BLaER1 treated with 17β-estradiol and CSF1 and Interleukin-3, amounts not matched to agents 10 nM and 100 nM (cell line): ENCODE measurements at regions not wholly inside any gene's neighbourhood (a gene's known extent, or its start where the extent isn't known, plus 50 kb on each side); places are given as distances from the start of the nearest gene placed in this dataset.

Source experiments
- H3K27ac ChIP-seq, 11 experiments: shearing (Covaris generic); formaldehyde crosslinking; 2 replicates each; pipeline ENCODE4 v1.8.1; 2022
- H3K27me3 ChIP-seq, 11 experiments: shearing (Covaris generic); formaldehyde crosslinking; 2 replicates each; pipeline ENCODE4 v1.8.1; 2022
- H3K36me3 ChIP-seq, 11 experiments: shearing (Covaris generic); formaldehyde crosslinking; 2 replicates each; pipeline ENCODE4 v1.8.1; 2022
- H3K4me1 ChIP-seq, 10 experiments: shearing (Covaris generic); formaldehyde crosslinking; 2 replicates each; pipeline ENCODE4 v1.8.1; 2022
- H3K4me2 ChIP-seq, 11 experiments: shearing (Covaris generic); formaldehyde crosslinking; 2 replicates each; pipeline ENCODE4 v1.8.1; 2022
- H3K4me3 ChIP-seq, 10 experiments: shearing (Covaris generic); formaldehyde crosslinking; 2 replicates each; pipeline ENCODE4 v1.8.1; 2022
- H3K9ac ChIP-seq, 11 experiments: shearing (Covaris generic); formaldehyde crosslinking; 2 replicates each; pipeline ENCODE4 v1.8.1; 2022
- H3K9me3 ChIP-seq, 11 experiments: shearing (Covaris generic); formaldehyde crosslinking; replicated peaks in 1 of 11; 2 replicates each; pipeline ENCODE4 v1.8.1; 2022
- H4K20me1 ChIP-seq, 11 experiments: shearing (Covaris generic); formaldehyde crosslinking; 2 replicates each; pipeline ENCODE4 v1.8.1; 2022
- Cebpa-rat ChIP-seq, 11 experiments: shearing (Covaris generic); IDR thresholded peaks; 2 replicates each; pipeline ENCODE4 v1.8.1; 2022

GRCh38 chr9:13491493-13492424 is 212.3 kb upstream of the MPDZ start:
- TF ChIP-seq Cebpa-rat (IDR thresholded peaks at IDR 0.05) = no peak
- H3K36me3 ChIP-seq = no peaks in the 10 kb centered on the region
- no peaks in the 10 kb centered on the region for H4K20me1 ChIP-seq
- H3K9ac ChIP-seq = no peak overlapping the region
- H3K4me2 ChIP-seq = no peak overlapping the region
- H3K27ac ChIP-seq = no peak overlapping the region
- peaks cover 0 to 5% (median 0%) of the 10 kb centered on the region in 11 experiments; a peak in 1 of 22 replicates for H3K9me3 ChIP-seq
- H3K27me3 ChIP-seq = no peaks in the 10 kb centered on the region
- no peaks in the 10 kb centered on the region for H3K4me1 ChIP-seq
- no peak overlapping the region for H3K4me3 ChIP-seq

GRCh38 chr9:13491138-13491492 is 211.6 kb upstream of the MPDZ start:
- Histone ChIP-seq H3K36me3 (no peaks in the 10 kb centered on the region), H3K4me3 (no peak overlapping the region)

GRCh38 chr9:13487936-13488335 is 208.4 kb upstream of the MPDZ start:
- TF ChIP-seq Cebpa-rat (IDR thresholded peaks at IDR 0.05) = no peak

More at GRCh38 chr9:13491138-13491492, 211.6 kb upstream of the MPDZ start:
- no peak for TF ChIP-seq Cebpa-rat (IDR thresholded peaks at IDR 0.05)
- H3K27ac ChIP-seq = no peak overlapping the region
- H4K20me1 ChIP-seq = no peaks in the 10 kb centered on the region
- no peak overlapping the region for H3K4me2 ChIP-seq
- no peak overlapping the region for H3K9ac ChIP-seq
- H3K9me3 ChIP-seq = peaks cover 0 to 5% (median 0%) of the 10 kb centered on the region in 11 experiments; a peak in 1 of 22 replicates
- no peaks in the 10 kb centered on the region for H3K27me3 ChIP-seq
- no peaks in the 10 kb centered on the region for H3K4me1 ChIP-seq

DNA sequence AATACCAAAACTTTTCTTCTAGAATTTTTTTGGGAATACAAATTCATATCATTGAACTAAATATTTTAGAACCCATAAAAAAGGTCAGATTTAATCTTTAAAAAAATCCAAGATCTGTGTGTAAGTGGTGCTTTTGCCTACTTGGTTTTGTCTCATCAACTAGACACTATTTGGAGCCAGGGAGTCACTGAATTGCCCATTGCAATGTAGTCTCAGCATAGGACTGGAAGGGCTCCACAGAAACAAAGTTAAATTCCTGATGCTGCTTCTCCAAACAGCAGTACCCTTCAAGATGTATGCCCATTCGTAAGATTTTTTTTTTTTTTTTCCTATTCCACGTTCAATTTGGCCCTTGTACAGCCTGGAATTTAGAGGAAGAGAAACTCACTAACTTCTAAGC is 208.0 kb upstream of the MPDZ start:
- Histone ChIP-seq H3K9me3 (no peaks in the 10 kb centered on the region), H3K4me3 (no peak overlapping the region), H3K9ac (no peak overlapping the region), H3K27ac (no peak overlapping the region), H4K20me1 (no peaks in the 10 kb centered on the region), H3K4me2 (no peak overlapping the region), H3K36me3 (no peaks in the 10 kb centered on the region), H3K27me3 (no peaks in the 10 kb centered on the region), H3K4me1 (peaks cover 0 to 3% (median 0%) of the 10 kb centered on the region in 10 experiments; a peak in 4 of 20 replicates)
- no peak for TF ChIP-seq Cebpa-rat (IDR thresholded peaks at IDR 0.05)

More at GRCh38 chr9:13487936-13488335, 208.4 kb upstream of the MPDZ start:
- Histone ChIP-seq H3K9me3 (no peaks in the 10 kb centered on the region), H3K27ac (no peak overlapping the region), H4K20me1 (no peaks in the 10 kb centered on the region), H3K36me3 (no peaks in the 10 kb centered on the region), H3K9ac (no peak overlapping the region), H3K4me2 (no peak overlapping the region), H3K4me3 (no peak overlapping the region), H3K4me1 (no peaks in the 10 kb centered on the region), H3K27me3 (no peaks in the 10 kb centered on the region)

DNA sequence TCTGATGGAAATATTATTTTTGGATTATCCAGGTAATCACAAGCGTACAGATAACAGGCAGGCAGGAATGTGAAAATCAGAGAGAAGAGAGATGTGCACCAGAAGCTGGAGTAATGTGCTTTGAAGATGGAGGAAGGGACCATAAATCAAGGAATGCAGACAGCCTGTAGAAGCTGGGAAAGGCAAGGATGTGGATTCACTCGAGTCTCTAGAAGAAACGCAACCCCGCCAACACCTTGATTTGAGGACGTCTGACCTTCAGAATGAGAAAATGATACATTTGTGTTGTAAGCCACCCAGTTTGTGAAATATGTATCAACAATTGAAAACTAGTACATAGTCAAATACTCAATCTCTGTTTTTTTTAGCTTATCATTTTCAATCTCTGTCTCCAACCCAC is 207.6 kb upstream of the MPDZ start:
- no peak overlapping the region for H3K27ac ChIP-seq
- no peak for TF ChIP-seq Cebpa-rat (IDR thresholded peaks at IDR 0.05)
- H4K20me1 ChIP-seq = no peaks in the 10 kb centered on the region
- no peaks in the 10 kb centered on the region for H3K36me3 ChIP-seq
- no peaks in the 10 kb centered on the region for H3K27me3 ChIP-seq
- H3K9me3 ChIP-seq = no peaks in the 10 kb centered on the region
- no peak overlapping the region for H3K4me2 ChIP-seq
- peaks cover 0 to 7% (median 0%) of the 10 kb centered on the region in 10 experiments; a peak in 5 of 20 replicates for H3K4me1 ChIP-seq
- H3K4me3 ChIP-seq = no peak overlapping the region
- H3K9ac ChIP-seq = no peak overlapping the region

- peak in 2 of 11 experiments; percentile 9 to 15; a peak in 1 of 22 replicates for TF ChIP-seq Cebpa-rat (IDR thresholded peaks at IDR 0.05)
- H3K9ac ChIP-seq = no peak overlapping the region
- no peaks in the 10 kb centered on the region for H3K36me3 ChIP-seq
- no peaks in the 10 kb centered on the region for H4K20me1 ChIP-seq
- H3K27ac ChIP-seq = no peak overlapping the region
- no peaks in the 10 kb centered on the region for H3K9me3 ChIP-seq
- H3K4me1 ChIP-seq = peaks cover 0 to 22% (median 0%) of the 10 kb centered on the region in 10 experiments; a peak in 6 of 20 replicates
- no peak overlapping the region for H3K4me2 ChIP-seq
- H3K27me3 ChIP-seq = no peaks in the 10 kb centered on the region
- H3K4me3 ChIP-seq = no peak overlapping the region
Measured at GRCh38 chr9:13485068-13485596, 205.6 kb upstream of the MPDZ start.

DNA sequence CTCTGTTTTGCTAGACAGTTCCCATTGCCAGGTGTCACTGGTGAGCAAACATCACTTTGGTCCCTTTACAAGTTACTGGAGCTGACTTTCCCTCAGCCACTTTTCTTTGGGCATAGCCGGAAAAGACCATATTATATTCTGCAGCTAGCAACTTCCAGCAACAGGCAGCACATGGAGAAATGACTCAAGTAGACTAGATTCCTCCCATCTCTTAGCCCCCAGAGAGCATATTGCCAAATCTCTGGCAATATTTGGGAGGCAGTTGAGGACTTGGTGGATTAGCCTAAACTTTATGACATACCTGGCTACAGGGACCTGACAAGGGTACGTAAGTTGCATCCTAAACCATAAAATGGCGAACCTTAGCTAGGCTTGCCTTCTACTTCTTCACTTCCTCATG is 204.7 kb upstream of the MPDZ start:
- H3K4me3 ChIP-seq = no peak overlapping the region
- H3K9ac ChIP-seq = no peak overlapping the region
- no peak for TF ChIP-seq Cebpa-rat (IDR thresholded peaks at IDR 0.05)

DNA sequence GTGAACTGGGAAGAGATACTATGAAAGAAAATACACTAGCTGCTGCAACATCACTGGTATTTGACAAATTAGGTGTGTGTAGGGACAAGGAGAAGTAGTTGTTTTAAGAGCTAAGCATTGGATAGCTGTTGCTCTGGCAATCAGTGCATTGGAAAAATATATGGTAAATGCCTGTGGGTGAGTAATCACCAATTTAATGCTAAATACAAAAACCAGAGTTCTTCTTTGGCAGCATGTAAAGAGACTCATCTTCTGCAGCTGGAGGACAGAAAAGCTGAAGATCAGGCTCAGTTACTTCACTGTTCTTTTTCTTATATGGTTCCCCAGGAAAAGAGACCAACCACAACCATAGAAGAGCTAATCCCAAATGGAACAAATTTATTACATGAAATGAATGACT is 201.8 kb upstream of the MPDZ start:
- no peak for TF ChIP-seq Cebpa-rat (IDR thresholded peaks at IDR 0.05)
- Histone ChIP-seq H3K27ac (no peak overlapping the region), H3K4me1 (peaks cover 0 to 22% (median 0%) of the 10 kb centered on the region in 10 experiments; a peak in 6 of 20 replicates), H3K27me3 (no peaks in the 10 kb centered on the region), H4K20me1 (no peaks in the 10 kb centered on the region), H3K4me3 (no peak overlapping the region), H3K9ac (no peak overlapping the region), H3K36me3 (no peaks in the 10 kb centered on the region), H3K9me3 (peaks cover 3 to 15% (median 13%) of the 10 kb centered on the region in 11 experiments; a peak in 20 of 22 replicates), H3K4me2 (peak overlapping the region in 3 of 11 experiments; percentile 9 to 55 (median 52); a peak in 5 of 22 replicates)

More for the DNA sequence above, 204.7 kb upstream of the MPDZ start:
- Histone ChIP-seq H3K36me3 (no peaks in the 10 kb centered on the region), H3K4me1 (peaks cover 0 to 22% (median 0%) of the 10 kb centered on the region in 10 experiments; a peak in 6 of 20 replicates), H3K9me3 (no peaks in the 10 kb centered on the region), H3K27ac (no peak overlapping the region), H4K20me1 (no peaks in the 10 kb centered on the region), H3K27me3 (no peaks in the 10 kb centered on the region), H3K4me2 (no peak overlapping the region)

DNA sequence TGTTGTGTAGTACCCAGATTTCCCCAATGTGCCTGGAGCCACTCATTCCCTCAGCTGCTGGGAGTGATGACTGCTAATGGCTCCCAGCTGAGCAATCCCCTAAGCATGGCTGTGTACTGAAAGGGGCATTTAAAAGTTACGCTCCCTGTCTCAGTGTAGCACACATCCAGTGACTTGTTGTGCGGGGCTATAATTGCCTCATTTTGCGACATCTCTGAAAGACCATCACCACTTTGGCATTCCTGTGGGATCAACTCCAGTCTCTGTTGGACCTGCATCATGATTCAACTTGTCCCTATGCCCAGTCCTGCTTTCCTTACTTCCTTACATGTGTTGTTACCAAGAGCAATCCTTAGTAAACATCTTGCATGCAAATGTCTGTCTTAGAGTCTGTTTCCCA is 201.2 kb upstream of the MPDZ start:
- peak overlapping the region in 1 of 11 experiments; percentile 55; a peak in 2 of 22 replicates for H3K4me2 ChIP-seq
- H4K20me1 ChIP-seq = no peaks in the 10 kb centered on the region
- no peaks in the 10 kb centered on the region for H3K36me3 ChIP-seq
- H3K27ac ChIP-seq = no peak overlapping the region
- peaks cover 8 to 21% (median 19%) of the 10 kb centered on the region in 11 experiments for H3K9me3 ChIP-seq
- no peak for TF ChIP-seq Cebpa-rat (IDR thresholded peaks at IDR 0.05)
- H3K9ac ChIP-seq = no peak overlapping the region
- H3K27me3 ChIP-seq = no peaks in the 10 kb centered on the region
- H3K4me3 ChIP-seq = no peak overlapping the region
- peaks cover 0 to 22% (median 0%) of the 10 kb centered on the region in 10 experiments; a peak in 6 of 20 replicates for H3K4me1 ChIP-seq
